Endodermal cell (in vitro differentiated cells): ENCODE measurements at regions not wholly inside any gene's neighbourhood (a gene's known extent, or its start where the extent isn't known, plus 50 kb on each side); places are given as distances from the start of the nearest gene placed in this dataset.
A peak's percentile ranks its signal among the peaks of the same experiment; 100 is the strongest.

ENCODE experiments used
- DNase-seq: peaks from one replicate; pipeline ENCODE4 v3.0.0-alpha.2; 2017
- H3K27ac ChIP-seq: 2 replicates; pipeline ENCODE4 v1.5.1; 2013; ENCODE audit warnings: mild to moderate bottlenecking, low read depth, low read length, moderate library complexity
- H3K27me3 ChIP-seq: 2 replicates; pipeline ENCODE4 v1.6.1; 2013; ENCODE audit warnings: mild to moderate bottlenecking, low read length, moderate library complexity; ENCODE audit not compliant: insufficient read depth, control insufficient read depth, poor library complexity, severe bottlenecking
- H3K36me3 ChIP-seq: 2 replicates; pipeline ENCODE4 v1.7.0; 2013; ENCODE audit warnings: mild to moderate bottlenecking, low read length, moderate library complexity; ENCODE audit not compliant: control insufficient read depth, insufficient read depth
- H3K4me1 ChIP-seq: one replicate; pipeline ENCODE4 v1.7.0; 2013; ENCODE audit warnings: low read length; ENCODE audit not compliant: control insufficient read depth, insufficient read depth
- H3K4me3 ChIP-seq: 2 replicates; pipeline ENCODE4 v1.5.1; 2013; ENCODE audit warnings: mild to moderate bottlenecking, low read length, moderate library complexity
- H3K9ac ChIP-seq: 2 replicates; pipeline ENCODE4 v1.6.1; 2013; ENCODE audit warnings: mild to moderate bottlenecking, low read length, moderate library complexity; ENCODE audit not compliant: poor library complexity, severe bottlenecking; ENCODE audit errors: extremely low read depth
- H3K9me3 ChIP-seq: 2 replicates; pipeline ENCODE4 v1.6.1; 2013; ENCODE audit warnings: mild to moderate bottlenecking, low read length, moderate library complexity; ENCODE audit not compliant: control insufficient read depth
- H3K27ac Mint-ChIP-seq: 2 replicates; pipeline ENCODE4 v1.8.0; 2020; ENCODE audit warnings: mixed read lengths
- H3K27me3 Mint-ChIP-seq: 2 replicates; pipeline ENCODE4 v1.8.0; 2021; ENCODE audit warnings: mild to moderate bottlenecking, mixed read lengths; ENCODE audit not compliant: insufficient read depth
- H3K36me3 Mint-ChIP-seq: 2 replicates; pipeline ENCODE4 v1.8.0; 2020; ENCODE audit warnings: low read depth, mixed read lengths
- H3K4me1 Mint-ChIP-seq: 2 replicates; pipeline ENCODE4 v1.8.0; 2020; ENCODE audit warnings: mixed read lengths
- H3K4me3 Mint-ChIP-seq: 2 replicates; pipeline ENCODE4 v1.8.0; 2020; ENCODE audit warnings: mild to moderate bottlenecking, moderate library complexity, mixed read lengths
- H3K9me3 Mint-ChIP-seq: 2 replicates; pipeline ENCODE4 v1.8.0; 2020; ENCODE audit warnings: mild to moderate bottlenecking, mixed read lengths
- WGBS, 2 experiments: methylation state at CpG; one replicate each; pipeline versions ENCODE4 v1.1.5 to v1.1.7; 2013; ENCODE audit warnings: missing lambda C conversion rate in 2 of 2, mixed read lengths in 1 of 2; ENCODE audit not compliant: insufficient coverage in 1 of 2, insufficient read length in 1 of 2; 5-methylcytosine and 5-hydroxymethylcytosine counted together
- TF ChIP-seq, protein P1 (sequence below): fragments of 200-600 bp; sonication (generic); conservative IDR thresholded peaks from 2 replicates; pipeline ENCODE4 v1.5.0; 2021; ENCODE audit warnings: antibody characterized with exemption, mild to moderate bottlenecking

DNA sequence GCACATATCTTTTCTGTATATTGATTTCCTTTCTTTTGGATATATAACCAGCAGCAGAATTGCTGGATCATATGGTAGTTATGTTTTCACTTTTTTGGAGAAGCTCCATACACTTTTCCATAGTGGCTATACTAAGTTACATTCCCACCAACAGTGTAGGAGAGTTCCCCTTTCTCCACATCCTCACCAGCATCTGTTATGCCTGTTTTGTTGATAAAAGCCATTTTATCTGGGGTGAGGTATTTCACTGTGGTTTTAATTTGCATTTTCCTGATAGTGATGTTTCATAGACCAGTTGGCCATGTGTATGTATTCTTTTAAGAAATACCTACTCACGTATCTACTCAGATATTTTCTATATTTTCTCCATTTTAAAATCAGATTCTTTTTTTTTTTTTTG is 419.3 kb upstream of the FAT3 start:
- H3K9ac ChIP-seq = no peak overlapping the region
- Mint-ChIP-seq H3K36me3 (no peaks in the 10 kb centered on the region), H3K9me3 (no peaks in the 10 kb centered on the region), H3K27me3 (no peaks in the 10 kb centered on the region), H3K4me3 (no peak overlapping the region), H3K4me1 (peaks cover 36% of the 10 kb centered on the region), H3K27ac (no peak overlapping the region)
- no peaks in the 10 kb centered on the region for H3K27me3 ChIP-seq
- TF ChIP-seq, protein P1, sequence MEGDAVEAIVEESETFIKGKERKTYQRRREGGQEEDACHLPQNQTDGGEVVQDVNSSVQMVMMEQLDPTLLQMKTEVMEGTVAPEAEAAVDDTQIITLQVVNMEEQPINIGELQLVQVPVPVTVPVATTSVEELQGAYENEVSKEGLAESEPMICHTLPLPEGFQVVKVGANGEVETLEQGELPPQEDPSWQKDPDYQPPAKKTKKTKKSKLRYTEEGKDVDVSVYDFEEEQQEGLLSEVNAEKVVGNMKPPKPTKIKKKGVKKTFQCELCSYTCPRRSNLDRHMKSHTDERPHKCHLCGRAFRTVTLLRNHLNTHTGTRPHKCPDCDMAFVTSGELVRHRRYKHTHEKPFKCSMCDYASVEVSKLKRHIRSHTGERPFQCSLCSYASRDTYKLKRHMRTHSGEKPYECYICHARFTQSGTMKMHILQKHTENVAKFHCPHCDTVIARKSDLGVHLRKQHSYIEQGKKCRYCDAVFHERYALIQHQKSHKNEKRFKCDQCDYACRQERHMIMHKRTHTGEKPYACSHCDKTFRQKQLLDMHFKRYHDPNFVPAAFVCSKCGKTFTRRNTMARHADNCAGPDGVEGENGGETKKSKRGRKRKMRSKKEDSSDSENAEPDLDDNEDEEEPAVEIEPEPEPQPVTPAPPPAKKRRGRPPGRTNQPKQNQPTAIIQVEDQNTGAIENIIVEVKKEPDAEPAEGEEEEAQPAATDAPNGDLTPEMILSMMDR = no peak
- WGBS, 2 experiments = no CpG with 5 or more reads among the region's 1 CpG
- H3K36me3 ChIP-seq = no peaks in the 10 kb centered on the region
- no peak for DNase-seq
- no peak overlapping the region for H3K4me3 ChIP-seq
- H3K9me3 ChIP-seq = peaks cover 10% of the 10 kb centered on the region
- H3K4me1 ChIP-seq = peaks cover 24% of the 10 kb centered on the region
- no peak overlapping the region for H3K27ac ChIP-seq

DNA sequence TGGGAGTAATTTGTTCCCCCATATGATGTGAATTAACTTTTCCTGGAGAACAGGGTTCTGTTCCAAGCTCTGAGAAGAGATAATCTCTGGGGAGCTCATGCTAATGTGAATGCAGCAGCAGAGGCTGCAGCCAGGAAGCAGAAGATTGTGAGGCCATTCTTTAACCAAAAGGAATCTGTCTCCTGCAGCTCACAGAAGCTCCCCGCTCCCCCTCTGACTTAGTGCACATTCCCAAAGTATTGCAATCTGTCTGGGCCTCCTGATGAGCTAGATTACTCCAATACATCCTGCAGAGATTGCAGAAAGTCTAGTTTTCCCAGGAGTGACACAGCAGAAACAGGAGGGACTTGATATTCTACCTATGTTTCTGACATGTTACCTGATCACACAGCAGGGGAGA is 420.6 kb upstream of the FAT3 start:
- TF ChIP-seq, protein P1 = no peak
- Mint-ChIP-seq H3K4me1 (peaks cover 36% of the 10 kb centered on the region), H3K27ac (peak overlapping the region; percentile 79), H3K9me3 (no peaks in the 10 kb centered on the region), H3K4me3 (no peak overlapping the region), H3K27me3 (no peaks in the 10 kb centered on the region), H3K36me3 (no peaks in the 10 kb centered on the region)
- DNase-seq = peak; percentile 80
- Histone ChIP-seq H3K4me1 (peaks cover 24% of the 10 kb centered on the region), H3K36me3 (no peaks in the 10 kb centered on the region), H3K9ac (peak overlapping the region; percentile 14), H3K9me3 (peaks cover 10% of the 10 kb centered on the region), H3K27ac (peak overlapping the region; percentile 59), H3K27me3 (no peaks in the 10 kb centered on the region), H3K4me3 (no peak overlapping the region)
- 16% methylated on average over 1 of the region's 1 CpG; no CpG with 5 or more reads in 1 of the 2 experiments for WGBS, 2 experiments

DNA sequence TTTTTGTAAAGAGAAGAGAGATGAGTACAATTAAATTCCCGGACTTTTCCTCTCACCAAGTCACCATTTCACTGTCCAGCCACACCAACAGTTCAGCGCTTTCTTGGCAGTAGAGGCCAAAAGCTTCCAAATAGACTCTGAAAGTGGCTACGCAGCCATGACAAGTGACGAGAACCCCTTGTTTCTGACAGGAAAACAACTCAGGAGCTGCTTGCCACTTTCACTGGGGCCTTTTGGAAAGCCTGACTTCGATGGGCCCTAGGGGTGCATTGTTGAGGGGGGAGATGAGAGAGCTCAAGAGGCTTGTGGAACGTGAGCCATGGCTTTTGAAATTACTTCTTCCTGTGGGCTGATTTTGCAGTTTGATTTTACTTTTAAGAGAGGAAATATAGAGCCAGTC is 422.1 kb upstream of the FAT3 start:
- no peaks in the 10 kb centered on the region for H3K27me3 ChIP-seq
- no peaks in the 10 kb centered on the region for H3K36me3 ChIP-seq
- H3K4me1 ChIP-seq = peaks cover 24% of the 10 kb centered on the region
- H3K4me3 Mint-ChIP-seq = no peak overlapping the region
- no peaks in the 10 kb centered on the region for H3K27me3 Mint-ChIP-seq
- WGBS, 2 experiments = 85 to 86% methylated on average over 4 to 6 of the region's 6 CpGs
- no peaks in the 10 kb centered on the region for H3K9me3 Mint-ChIP-seq
- H3K27ac ChIP-seq = no peak overlapping the region
- TF ChIP-seq, protein P1 = no peak
- peaks cover 10% of the 10 kb centered on the region for H3K9me3 ChIP-seq
- H3K27ac Mint-ChIP-seq = no peak overlapping the region
- H3K4me3 ChIP-seq = no peak overlapping the region
- peaks cover 36% of the 10 kb centered on the region for H3K4me1 Mint-ChIP-seq
- DNase-seq = no peak
- H3K36me3 Mint-ChIP-seq = no peaks in the 10 kb centered on the region
- H3K9ac ChIP-seq = no peak overlapping the region
